Testis (tissue), 2 donors: ENCODE measurements at regions not wholly inside any gene's neighbourhood (a gene's known extent, or its start where the extent isn't known, plus 50 kb on each side); places are given as distances from the start of the nearest gene placed in this dataset.

Experiments
- CTCF ChIP-seq, 3 experiments: fragments of 450-650 bp in 2 of 3; fragments of 200-600 bp in 1 of 3; sonication (generic) in 1 of 3; IDR thresholded peaks; one replicate each; pipeline ENCODE4 v1.5.1; 2016 to 2019; ENCODE audit warnings: antibody characterized with exemption in 3 of 3, mild to moderate bottlenecking in 2 of 3, moderate library complexity in 1 of 3
- POLR2A ChIP-seq: fragments of 450-650 bp; IDR thresholded peaks from one replicate; pipeline ENCODE4 v1.6.1; 2017; ENCODE audit warnings: antibody characterized with exemption, mild to moderate bottlenecking, moderate library complexity

DNA sequence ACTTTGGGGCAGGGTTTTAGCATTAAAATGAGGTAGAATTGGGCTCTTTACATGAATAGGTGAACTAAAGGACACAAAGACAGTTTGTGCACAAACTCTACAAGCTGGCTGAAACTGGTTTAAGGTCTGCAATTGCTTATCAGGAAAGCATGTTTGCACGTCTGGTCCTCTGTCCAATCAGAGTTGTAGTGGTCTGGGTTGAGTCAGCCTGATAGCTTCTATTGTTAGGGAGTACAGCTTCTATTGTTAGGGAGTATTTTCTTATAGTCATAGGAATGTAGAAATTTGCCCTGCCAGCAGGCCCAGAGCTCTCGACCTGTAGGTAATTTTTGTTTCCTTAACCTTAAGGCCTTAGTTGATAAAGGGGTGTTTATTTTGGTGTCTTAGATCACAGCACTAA, 1422.4 kb downstream of the LRRC4C start:
- TF ChIP-seq POLR2A (no peak), CTCF (IDR thresholded peaks at IDR 0.05) (no peak)
